Keratinocyte (primary cell): ENCODE measurements at regions not wholly inside any gene's neighbourhood (a gene's known extent, or its start where the extent isn't known, plus 50 kb on each side); places are given as distances from the start of the nearest gene placed in this dataset.

Source experiments
- EZH2 ChIP-seq: IDR thresholded peaks from one replicate; pipeline ENCODE4 v1.6.1; 2012; ENCODE audit warnings: inconsistent platforms, mild to moderate bottlenecking, low read length, moderate library complexity
- TF ChIP-seq, protein P1 (sequence below), 3 experiments: IDR thresholded peaks in 1 of 3; conservative IDR thresholded peaks in 1 of 3; optimal IDR thresholded peaks in 1 of 3; 2 replicates in 2 of 3; 3 replicates in 1 of 3; pipeline versions ENCODE3 to v1.5.1; 2011; ENCODE audit warnings: low read length in 3 of 3, mild to moderate bottlenecking in 3 of 3, moderate library complexity in 2 of 3, control low read depth in 1 of 3, inconsistent platforms in 1 of 3; ENCODE audit not compliant: insufficient read depth in 2 of 3; ENCODE audit errors: extremely low read depth in 1 of 3

DNA sequence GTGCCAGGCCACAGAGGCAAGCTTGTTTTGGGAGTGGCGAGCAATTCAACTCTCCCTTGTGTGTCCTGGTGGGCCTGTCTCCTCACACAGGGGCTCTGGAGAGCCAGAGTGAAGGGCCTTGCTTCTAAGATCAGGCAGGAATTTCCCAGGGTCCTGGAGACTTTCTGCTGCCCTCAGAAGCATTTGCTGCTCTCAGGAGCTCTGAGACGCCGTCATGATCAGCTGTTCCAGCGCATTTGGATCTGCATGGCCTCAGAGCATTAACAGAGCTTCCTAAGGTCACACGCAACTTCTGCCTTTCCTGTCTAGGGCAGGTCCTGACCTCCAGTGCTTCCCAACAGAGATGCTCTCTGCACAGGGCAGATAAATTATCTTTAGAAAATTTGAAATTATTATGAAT, 52.2 kb upstream of the C10orf90 start:
- TF ChIP-seq, protein P1, sequence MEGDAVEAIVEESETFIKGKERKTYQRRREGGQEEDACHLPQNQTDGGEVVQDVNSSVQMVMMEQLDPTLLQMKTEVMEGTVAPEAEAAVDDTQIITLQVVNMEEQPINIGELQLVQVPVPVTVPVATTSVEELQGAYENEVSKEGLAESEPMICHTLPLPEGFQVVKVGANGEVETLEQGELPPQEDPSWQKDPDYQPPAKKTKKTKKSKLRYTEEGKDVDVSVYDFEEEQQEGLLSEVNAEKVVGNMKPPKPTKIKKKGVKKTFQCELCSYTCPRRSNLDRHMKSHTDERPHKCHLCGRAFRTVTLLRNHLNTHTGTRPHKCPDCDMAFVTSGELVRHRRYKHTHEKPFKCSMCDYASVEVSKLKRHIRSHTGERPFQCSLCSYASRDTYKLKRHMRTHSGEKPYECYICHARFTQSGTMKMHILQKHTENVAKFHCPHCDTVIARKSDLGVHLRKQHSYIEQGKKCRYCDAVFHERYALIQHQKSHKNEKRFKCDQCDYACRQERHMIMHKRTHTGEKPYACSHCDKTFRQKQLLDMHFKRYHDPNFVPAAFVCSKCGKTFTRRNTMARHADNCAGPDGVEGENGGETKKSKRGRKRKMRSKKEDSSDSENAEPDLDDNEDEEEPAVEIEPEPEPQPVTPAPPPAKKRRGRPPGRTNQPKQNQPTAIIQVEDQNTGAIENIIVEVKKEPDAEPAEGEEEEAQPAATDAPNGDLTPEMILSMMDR (optimal IDR thresholded peaks at IDR 0.05 in 1 of 3, IDR thresholded peaks at IDR 0.05 in 1 of 3, conservative IDR thresholded peaks at IDR 0.05 in 1 of 3; ENCODE audit: extremely low read depth in 1 of 3, insufficient read depth in 2 of 3, low read length in 3 of 3): no peak
- no peak for TF ChIP-seq EZH2
